OCI-LY7 (cell line): ENCODE measurements at regions not wholly inside any gene's neighbourhood (a gene's known extent, or its start where the extent isn't known, plus 50 kb on each side); places are given as distances from the start of the nearest gene placed in this dataset.

Experiments
- BruUV-seq: library from RNA; stranded (reverse); fragments of 400-500 nt; replicated peaks from 2 replicates; lab custom pipeline; 2021; lab: Mats Ljungman, UMichigan
- CTCF ChIA-PET: fragments of 300-600 bp; sonication (Branson Sonifier 250); formaldehyde crosslinking; loops from one replicate; lab custom pipeline; 2022; ENCODE audit warnings: antibody characterized with exemption; ENCODE audit not compliant: unreplicated experiment; lab: Charles Lee
- POLR2A ChIA-PET: fragments of 300-600 bp; sonication (Branson Sonifier 250); formaldehyde crosslinking; loops from one replicate; lab custom pipeline; 2022; ENCODE audit warnings: antibody characterized with exemption; lab: Charles Lee
- DNase-seq: peaks from one replicate; pipeline ENCODE4 v3.0.0-alpha.2; 2015; ENCODE audit warnings: low spot score
- H2AFZ ChIP-seq: fragments of 200-600 bp; sonication (generic), shearing (Covaris generic); 2 replicates; pipeline ENCODE4 v1.6.1; 2014; ENCODE audit warnings: mild to moderate bottlenecking, antibody characterized with exemption, low read length, moderate library complexity
- H3K27ac ChIP-seq: fragments of 200-600 bp; sonication (generic); 2 replicates; pipeline ENCODE4 v1.5.1; 2014; ENCODE audit warnings: mixed run types, low read depth, mild to moderate bottlenecking, moderate library complexity, low read length, inconsistent platforms; ENCODE audit not compliant: poor library complexity, severe bottlenecking
- H3K36me3 ChIP-seq: fragments of 200-600 bp; sonication (generic); 2 replicates; pipeline ENCODE4 v1.6.1; 2014; ENCODE audit warnings: mild to moderate bottlenecking, antibody characterized with exemption, low read length, moderate library complexity, mixed read lengths; ENCODE audit not compliant: insufficient read depth
- H3K4me1 ChIP-seq: fragments of 200-600 bp; sonication (generic); 2 replicates; pipeline ENCODE4 v1.5.1; 2014; ENCODE audit warnings: mild to moderate bottlenecking, low read length; ENCODE audit not compliant: insufficient read depth, poor library complexity, severe bottlenecking
- H3K4me2 ChIP-seq: fragments of 200-600 bp; sonication (generic); 2 replicates; pipeline ENCODE4 v1.6.1; 2014; ENCODE audit warnings: mild to moderate bottlenecking, low read length
- H3K4me3 ChIP-seq: fragments of 200-600 bp; sonication (generic); 2 replicates; pipeline ENCODE4 v1.5.1; 2014; ENCODE audit warnings: mild to moderate bottlenecking, low read depth, low read length; ENCODE audit not compliant: poor library complexity, severe bottlenecking
- H3K79me2 ChIP-seq: fragments of 200-600 bp; sonication (generic); 2 replicates; pipeline ENCODE4 v1.6.1; 2016; ENCODE audit warnings: low read depth, mild to moderate bottlenecking, low read length, moderate library complexity, mixed read lengths; ENCODE audit not compliant: insufficient read depth
- H3K9me2 ChIP-seq: fragments of 200-600 bp; sonication (generic); 2 replicates; pipeline ENCODE4 v1.6.1; 2016; ENCODE audit warnings: mild to moderate bottlenecking, low read length, mixed read lengths; ENCODE audit not compliant: insufficient read depth
- H3K9me3 ChIP-seq: fragments of 200-600 bp; sonication (generic); 2 replicates; pipeline ENCODE4 v1.6.1; 2014; ENCODE audit warnings: mild to moderate bottlenecking, mixed run types, low read length, mixed read lengths
- H4K20me1 ChIP-seq: fragments of 200-600 bp; sonication (generic); 2 replicates; pipeline ENCODE4 v1.6.1; 2014; ENCODE audit warnings: mild to moderate bottlenecking, antibody characterized with exemption, low read length, moderate library complexity, mixed read lengths; ENCODE audit not compliant: insufficient read depth
- CTCF ChIP-seq: fragments of 200-600 bp; sonication (generic); conservative IDR thresholded peaks from 2 replicates; pipeline ENCODE4 v1.5.1; 2014; ENCODE audit warnings: mild to moderate bottlenecking, antibody characterized with exemption, low read length, moderate library complexity, mixed read lengths
- EZH2phosphoT487 ChIP-seq: fragments of 200-600 bp; sonication (generic); IDR thresholded peaks from 2 replicates; pipeline ENCODE4 v1.6.1; 2018; ENCODE audit warnings: low read depth, borderline replicate concordance, mild to moderate bottlenecking, mixed run types, antibody characterized with exemption, low read length, moderate library complexity, mixed read lengths
- intact Hi-C: fragments of 100-400 bp; cut with micrococcal nuclease; formaldehyde crosslinking; loops from one replicate; pipeline ENCODE4 v1.10.0; 2022; ENCODE audit not compliant: unreplicated experiment

GRCh38 chr21:16347223-16347622 is 617.4 kb downstream of the USP25 start:
- ChIA-PET POLR2A (interaction anchor here (0.6 to 0.7 kb wide), 2 partner anchors 13 to 464 kb away, joined by 3 read pairs; no protein-coding TSS in a partner anchor), CTCF (no interaction called here)
- no TSS peak for BruUV-seq
- H3K9me2 ChIP-seq, result no peaks in the 10 kb centered on the region
- intact Hi-C loops, result no loop called here
- no peaks in the 10 kb centered on the region for H3K4me1 ChIP-seq
- no peaks in the 10 kb centered on the region for H3K36me3 ChIP-seq
- H3K27ac ChIP-seq, result no peak overlapping the region
- TF ChIP-seq CTCF (no peak), EZH2phosphoT487 (no peak)
- H3K4me3 ChIP-seq, result no peak overlapping the region
- H3K9me3 ChIP-seq, result no peaks in the 10 kb centered on the region
- H3K79me2 ChIP-seq, result no peaks in the 10 kb centered on the region
- H2AFZ ChIP-seq, result no peak overlapping the region
- no peak overlapping the region for H3K4me2 ChIP-seq
- H4K20me1 ChIP-seq, result no peaks in the 10 kb centered on the region
- no peak for DNase-seq

- no peaks in the 10 kb centered on the region for H3K36me3 ChIP-seq
- intact Hi-C loops, result no loop called here
- no peaks in the 10 kb centered on the region for H3K9me2 ChIP-seq
- H3K4me2 ChIP-seq, result no peak overlapping the region
- H3K27ac ChIP-seq, result no peak overlapping the region
- H3K4me1 ChIP-seq, result no peaks in the 10 kb centered on the region
- H3K4me3 ChIP-seq, result no peak overlapping the region
- CTCF ChIA-PET, result no interaction called here
- H3K9me3 ChIP-seq, result no peaks in the 10 kb centered on the region
- H2AFZ ChIP-seq, result no peak overlapping the region
- no peaks in the 10 kb centered on the region for H4K20me1 ChIP-seq
- no peak for TF ChIP-seq EZH2phosphoT487
- TF ChIP-seq CTCF, result no peak
- H3K79me2 ChIP-seq, result no peaks in the 10 kb centered on the region
- POLR2A ChIA-PET, result interaction anchor here (1.0 kb wide), 1 partner anchor 1789 kb away, joined by 3 read pairs; no protein-coding TSS in a partner anchor
- no peak for DNase-seq
- BruUV-seq, result no TSS peak
Measured at GRCh38 chr21:16353764-16354163, 624.0 kb downstream of the USP25 start.

GRCh38 chr21:16357994-16358393 is 628.2 kb downstream of the USP25 start:
- H3K79me2 ChIP-seq, result no peaks in the 10 kb centered on the region
- no peaks in the 10 kb centered on the region for H3K36me3 ChIP-seq
- ChIA-PET CTCF (no interaction called here), POLR2A (interaction anchor here (0.9 kb wide), 1 partner anchor 11 kb away, joined by 3 read pairs; no protein-coding TSS in a partner anchor)
- no peaks in the 10 kb centered on the region for H3K9me2 ChIP-seq
- no peaks in the 10 kb centered on the region for H3K4me1 ChIP-seq
- intact Hi-C loops, result no loop called here
- no peaks in the 10 kb centered on the region for H3K9me3 ChIP-seq
- H2AFZ ChIP-seq, result no peak overlapping the region
- no peaks in the 10 kb centered on the region for H4K20me1 ChIP-seq
- TF ChIP-seq EZH2phosphoT487 (no peak), CTCF (no peak)
- H3K4me3 ChIP-seq, result no peak overlapping the region
- BruUV-seq, result no TSS peak
- DNase-seq, result no peak
- no peak overlapping the region for H3K27ac ChIP-seq
- H3K4me2 ChIP-seq, result no peak overlapping the region
